ENCODE measurements at regions not wholly inside any gene's neighbourhood (a gene's known extent, or its start where the extent isn't known, plus 50 kb on each side); places are given as distances from the start of the nearest gene placed in this dataset.
A peak's percentile ranks its signal among the peaks of the same experiment; 100 is the strongest.
"Not testable (repeated sequence)": the region's sequence is repeated elsewhere in the genome, so short reads cannot be mapped to it uniquely, and the experiment has no call there.

DNA sequence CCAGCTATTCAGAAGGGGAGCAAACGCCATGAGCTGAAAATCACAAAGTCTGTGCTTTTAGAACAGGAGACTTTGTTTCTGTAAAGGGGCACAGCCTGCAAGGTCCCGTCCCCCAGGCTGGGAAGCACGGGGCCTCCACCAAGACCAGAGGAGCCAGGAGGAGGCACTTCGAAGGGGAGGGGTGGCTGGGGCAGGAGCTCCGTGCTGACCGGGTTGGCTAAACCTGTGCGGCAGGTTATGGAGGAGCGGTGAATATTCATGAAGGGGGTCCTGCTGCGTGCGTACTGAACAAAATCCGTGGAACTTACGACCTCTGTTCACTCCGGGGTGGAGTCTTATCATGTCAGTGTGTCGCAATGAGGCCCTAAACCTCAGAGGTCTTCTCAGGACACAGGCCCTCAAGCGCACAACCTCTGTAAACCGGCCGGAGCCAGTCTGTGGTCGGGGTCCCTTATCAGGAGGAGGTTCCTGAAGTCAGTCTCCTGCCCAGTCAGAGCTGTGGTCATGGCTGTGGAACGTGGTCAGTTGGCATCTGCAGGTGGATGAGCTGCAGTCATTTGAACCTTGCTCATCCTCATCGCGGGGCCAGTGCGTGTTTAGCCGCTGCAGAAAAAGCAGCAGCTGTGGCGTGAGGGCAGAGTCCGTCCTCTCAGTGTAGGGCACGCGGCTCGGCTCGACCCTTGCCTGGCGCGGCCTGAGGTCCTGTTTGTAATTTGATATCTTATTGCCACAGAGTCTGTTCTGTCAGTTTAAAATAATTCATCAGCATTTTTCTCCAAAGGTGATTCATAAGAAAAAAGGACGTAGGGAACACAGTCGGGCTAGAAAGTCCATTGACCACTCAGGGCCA is 5507.7 kb upstream of the TPTE start:
- not testable (repeated sequence) for DNase-seq, ATAC-seq

DNA sequence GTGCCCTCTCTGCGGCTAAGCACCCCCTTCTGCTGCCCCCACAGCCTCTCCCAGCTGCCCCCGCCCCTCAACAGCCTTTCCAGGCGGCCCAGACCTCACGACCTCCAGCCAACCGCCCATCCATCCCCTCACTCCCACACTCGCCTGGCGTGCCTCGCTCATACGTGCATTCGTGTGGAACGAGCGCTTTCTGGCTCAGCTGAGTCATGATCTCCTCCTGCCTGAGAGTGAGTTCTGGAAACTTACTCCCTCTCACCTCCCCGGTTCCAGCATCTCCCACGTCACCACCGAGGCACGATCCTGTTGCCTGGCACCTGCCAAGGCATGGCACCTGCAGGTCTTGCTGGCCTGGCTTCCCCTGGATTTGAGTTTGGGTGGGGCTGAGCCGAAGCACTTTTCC is 5506.2 kb upstream of the TPTE start:
- not testable (repeated sequence) for ATAC-seq, DNase-seq

DNA sequence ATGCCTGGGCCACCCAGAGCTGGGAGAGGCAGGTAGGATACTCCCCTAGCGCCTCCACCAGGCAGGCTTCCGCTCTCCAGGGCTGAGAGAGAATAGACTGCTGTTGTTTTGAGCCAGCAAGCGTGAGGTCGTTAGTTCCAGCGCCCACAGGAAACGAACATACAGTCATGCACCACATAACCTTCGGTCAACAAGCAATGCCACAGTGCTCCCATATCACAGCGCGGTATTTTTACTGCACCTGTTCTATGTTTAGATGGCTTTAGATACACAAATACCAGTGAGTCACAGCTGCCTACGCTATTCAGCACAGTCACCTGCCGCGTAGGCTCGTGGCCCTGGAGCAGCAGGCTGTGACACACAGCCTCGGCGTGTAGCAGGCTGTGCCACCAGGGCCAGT is 5502.3 kb upstream of the TPTE start:
- peak; percentile 88 for ATAC-seq
- not testable (repeated sequence) for DNase-seq

DNA sequence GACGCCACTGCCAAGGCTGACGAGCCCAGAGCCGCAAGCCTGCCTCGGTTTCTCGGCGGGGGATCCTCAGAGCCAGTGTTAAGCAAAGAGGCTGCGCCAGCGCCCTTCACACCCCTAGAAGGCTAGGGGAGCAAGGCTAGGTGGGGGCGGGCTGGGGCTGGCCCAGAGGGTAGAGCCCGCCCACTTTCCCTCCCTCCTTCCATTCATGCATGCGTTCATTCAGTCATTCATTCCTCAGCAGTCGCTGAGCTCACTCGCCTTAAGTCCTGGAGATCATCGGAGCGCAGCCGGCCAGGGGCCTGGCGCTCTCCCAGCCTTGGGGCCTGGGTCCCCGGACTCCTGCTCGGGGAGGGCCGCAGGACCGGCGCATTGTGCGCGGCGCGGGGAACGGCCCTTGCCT is 5499.6 kb upstream of the TPTE start:
- DNase-seq, result not testable (repeated sequence)
- ATAC-seq, result peak; percentile 26

DNA sequence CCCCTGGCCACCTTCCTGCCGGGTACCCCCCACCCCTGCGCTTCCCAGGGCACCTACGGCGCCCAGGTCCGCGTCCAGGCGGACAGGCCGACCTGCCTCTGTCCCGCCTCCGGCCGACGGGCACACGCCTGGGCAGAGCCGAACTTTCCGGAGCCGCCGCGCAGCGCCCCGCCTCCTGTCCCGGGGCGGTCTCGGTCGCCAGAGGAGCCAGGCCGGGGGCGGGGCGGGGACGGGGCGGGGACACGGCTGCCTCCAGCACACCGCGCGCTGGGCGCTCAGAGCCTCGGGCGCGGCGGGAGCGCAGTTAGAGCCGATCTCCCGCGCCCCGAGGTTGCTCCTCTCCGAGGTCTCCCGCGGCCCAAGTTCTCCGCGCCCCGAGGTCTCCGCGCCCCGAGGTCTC is 5499.1 kb upstream of the TPTE start:
- peak; percentile 41 for ATAC-seq

DNA sequence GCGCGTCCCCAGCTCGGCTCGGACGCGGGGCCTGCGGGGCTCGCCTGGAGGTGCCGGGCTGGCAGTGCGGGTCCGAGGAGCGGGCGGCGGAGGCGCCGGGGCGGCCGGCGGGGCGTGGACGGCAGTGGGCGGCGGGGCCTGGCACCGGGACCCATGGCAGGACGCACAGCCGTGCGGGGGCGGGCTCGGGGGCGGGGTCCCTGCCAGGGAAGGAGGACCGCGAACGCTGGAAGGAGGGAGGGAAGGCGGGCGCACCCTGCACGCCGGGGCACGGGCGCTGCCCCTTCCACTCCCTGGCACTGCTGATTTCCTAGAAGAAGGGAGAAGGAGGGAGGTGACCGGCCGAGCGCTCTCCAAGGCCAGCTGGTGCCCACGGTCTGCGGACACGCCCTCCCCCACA is 5498.6 kb upstream of the TPTE start:
- not testable (repeated sequence) for ATAC-seq, DNase-seq

More for the DNA sequence above, 5499.1 kb upstream of the TPTE start:
- not testable (repeated sequence) for DNase-seq

DNA sequence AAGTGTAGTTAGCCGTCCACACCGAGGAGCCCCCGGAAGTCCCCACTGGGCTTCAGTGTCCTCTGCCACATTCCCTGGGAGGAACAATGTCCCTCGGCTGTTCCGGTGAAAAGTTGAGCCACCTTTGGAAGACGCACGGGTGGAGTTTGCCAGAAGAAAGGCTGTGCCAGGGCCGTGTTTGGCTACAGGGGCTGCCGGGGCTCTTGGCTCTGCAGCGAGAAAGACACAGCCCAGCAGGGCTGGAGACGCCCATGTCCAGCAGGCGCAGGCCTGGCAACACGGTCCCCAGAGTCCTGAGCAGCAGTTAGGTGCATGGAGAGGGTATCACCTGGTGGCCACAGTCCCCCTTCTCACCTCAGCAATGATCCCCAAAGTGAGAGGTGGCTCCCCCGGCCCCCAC is 5486.2 kb upstream of the TPTE start:
- not testable (repeated sequence) for DNase-seq, ATAC-seq

DNA sequence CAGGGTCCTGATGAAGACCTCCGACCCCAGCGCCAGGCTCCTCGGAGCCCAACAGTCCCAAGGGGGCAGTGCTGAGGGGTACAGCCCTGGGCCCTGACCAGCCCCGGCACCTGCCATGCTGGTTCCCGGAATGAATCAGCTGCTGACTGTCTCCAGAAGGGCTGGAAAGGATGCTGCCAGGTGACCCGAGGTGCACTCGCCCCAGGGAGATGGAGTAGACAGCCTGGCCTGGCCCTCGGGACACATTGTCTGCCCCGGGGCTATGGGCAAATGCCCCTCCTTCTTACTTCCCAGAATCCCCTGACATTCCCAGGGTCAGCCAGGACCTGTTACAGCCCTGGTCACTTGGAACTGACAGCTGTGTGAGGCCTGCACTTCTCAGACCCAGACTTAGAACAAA is 5485.8 kb upstream of the TPTE start:
- ATAC-seq, DNase-seq: not testable (repeated sequence)

DNA sequence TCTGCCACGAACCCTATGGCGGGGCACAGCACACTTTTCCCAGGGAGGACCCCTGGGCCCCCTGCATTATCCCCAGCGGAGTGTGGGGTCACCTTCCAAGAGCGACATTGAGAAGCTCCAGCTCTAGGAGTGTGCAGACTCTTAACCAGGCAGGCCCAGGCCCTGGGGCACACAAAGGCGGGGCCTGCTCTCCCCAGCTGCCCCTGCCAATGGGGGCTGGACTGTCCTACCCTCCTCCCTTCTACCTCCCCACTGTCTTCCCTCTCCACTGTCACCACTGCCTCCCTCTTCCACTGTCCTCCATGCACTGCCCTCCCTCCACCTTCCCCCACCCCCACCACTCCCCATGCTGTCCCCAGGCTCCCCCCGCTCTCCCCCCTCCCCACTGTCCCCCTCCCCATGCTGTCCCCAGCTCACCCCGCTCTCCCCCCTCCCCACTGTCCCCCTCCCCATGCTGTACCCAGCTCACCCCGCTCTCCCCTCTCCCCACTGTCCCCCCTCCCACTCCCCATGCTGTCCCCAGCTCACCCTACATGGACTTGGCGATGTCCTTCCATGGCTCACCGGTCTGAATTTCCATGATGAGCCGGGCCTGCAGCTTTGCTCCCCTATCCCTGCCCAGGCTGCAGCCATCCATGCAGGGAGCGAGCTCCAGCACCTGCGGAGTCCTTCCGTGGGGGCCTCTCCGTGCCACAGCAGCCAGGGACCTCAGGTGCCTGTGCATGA is 5483.6 kb upstream of the TPTE start:
- not testable (repeated sequence) for DNase-seq, ATAC-seq

DNA sequence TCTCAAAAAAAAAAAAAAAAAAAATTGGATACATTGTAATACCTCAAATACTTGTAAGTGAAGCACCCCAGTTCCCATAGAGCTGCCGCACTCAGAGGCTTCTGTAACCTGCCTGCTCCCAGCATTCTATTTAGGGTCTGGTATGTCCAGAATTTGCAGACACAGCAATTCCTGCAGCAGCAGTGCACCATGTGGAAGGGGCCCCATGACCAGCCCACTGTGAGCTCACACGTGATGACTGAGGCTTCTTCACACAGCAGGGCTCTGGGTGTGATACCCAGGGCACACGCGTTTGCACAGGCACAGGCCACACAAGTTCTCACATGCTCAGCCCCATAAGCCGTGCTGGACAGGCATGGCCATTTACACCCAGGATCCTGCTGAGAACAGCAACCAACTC is 5481.5 kb upstream of the TPTE start:
- not testable (repeated sequence) for ATAC-seq, DNase-seq

DNA sequence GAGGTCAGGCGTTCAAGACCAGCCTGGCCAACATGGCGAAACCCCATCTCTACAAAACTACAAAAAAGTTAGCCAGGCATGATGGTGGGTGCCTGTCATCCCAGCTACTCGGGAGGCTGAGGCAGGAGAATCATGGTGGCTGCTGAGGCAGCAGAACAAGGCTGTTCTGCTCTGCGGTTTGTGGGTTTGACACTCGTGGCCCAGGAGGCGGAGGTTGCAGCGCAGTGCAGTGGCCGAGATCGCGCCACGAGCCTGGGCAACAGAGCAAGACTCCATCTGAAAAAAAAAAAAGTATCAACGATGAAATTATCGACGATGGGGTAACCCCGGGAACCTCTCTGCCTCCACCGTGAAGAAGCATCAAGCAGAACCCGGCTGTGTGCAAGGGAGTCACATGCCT is 5478.8 kb upstream of the TPTE start:
- not testable (repeated sequence) for ATAC-seq, DNase-seq

DNA sequence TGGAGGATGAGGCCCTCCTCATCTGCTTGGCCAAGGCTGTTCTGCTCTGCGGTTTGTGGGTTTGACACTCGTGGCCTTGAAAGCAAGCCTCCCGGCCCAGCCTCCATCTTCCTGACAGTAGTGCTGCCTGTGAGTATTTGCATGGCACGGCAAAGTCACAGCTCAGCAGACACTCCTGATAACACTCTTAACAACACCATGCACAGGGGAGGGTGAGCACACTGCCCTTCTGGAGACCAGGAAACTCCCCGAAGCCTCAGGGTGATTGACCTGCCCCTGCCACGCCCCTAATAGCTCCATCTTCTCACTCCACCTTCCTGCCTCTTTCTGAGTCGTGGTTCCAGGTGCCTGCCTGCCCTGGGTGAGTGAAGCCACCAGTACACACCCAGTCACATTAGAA is 5476.6 kb upstream of the TPTE start:
- ATAC-seq, result not testable (repeated sequence)

DNA sequence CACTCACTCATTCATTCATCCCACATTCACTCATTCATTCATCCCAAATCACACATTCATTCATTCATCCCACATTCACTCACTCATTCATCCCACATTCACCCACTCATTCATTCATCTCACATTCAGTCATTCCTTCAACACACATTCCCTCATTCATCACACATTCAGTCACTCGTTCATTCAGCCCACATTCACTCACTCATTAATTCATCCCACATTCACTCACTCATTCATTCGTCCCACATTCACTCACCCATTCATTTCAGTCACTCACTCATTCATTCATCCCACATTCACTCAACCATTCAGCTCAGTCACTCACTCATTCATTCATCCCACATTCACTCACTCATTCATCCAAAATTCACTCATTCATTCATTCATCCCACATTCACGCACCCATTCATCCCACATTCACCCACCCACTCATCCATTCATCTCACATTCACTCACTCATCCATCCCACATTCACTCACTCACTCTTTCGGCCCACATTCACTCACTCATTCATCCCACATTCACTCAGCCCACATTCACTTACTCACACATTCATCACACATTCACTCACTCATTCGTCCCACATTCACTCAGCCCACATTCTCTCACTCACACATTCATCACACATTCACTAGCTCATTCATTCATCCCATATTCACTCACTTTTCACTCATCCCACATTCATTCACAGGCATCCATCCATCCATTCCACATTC is 5469.9 kb upstream of the TPTE start:
- not testable (repeated sequence) for ATAC-seq, DNase-seq

More for the DNA sequence above, 5476.6 kb upstream of the TPTE start:
- DNase-seq, result not testable (repeated sequence)

DNA sequence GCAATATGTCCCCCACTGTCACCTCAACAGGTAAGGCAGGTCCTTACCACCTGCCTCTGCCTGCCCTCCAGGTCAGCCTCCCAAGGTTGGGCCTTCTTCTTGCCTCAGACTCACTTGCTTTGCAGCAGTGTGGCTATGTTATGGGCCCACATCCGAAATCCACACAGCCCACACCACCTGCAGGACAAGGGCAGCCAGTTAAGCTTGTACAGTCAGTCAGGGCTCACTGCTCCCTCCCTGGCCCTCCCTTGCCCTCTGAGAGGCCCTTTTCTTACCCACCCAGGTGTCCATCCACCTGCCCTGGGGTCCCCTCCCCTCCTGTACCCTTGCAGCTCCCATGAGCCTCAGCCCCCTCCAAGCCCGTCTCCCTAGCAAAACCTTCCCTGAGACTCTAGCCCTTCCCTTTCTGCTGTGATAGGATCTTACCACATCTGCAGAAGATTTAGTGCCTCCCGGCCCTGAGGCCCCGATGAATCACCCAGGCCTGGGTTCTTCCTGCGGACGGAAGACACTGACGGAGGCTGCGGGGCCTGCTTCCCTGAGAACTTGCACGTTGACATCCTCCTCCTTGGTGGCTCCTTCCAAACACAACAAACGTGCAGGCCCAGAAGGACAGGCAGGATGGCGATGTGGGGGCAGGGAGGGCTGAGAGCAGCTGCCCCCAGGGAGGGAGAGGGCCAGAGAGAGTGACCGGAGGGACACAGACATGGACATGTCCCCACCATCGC is 5466.2 kb upstream of the TPTE start:
- ATAC-seq, result peak; percentile 5
- DNase-seq, result not testable (repeated sequence)

DNA sequence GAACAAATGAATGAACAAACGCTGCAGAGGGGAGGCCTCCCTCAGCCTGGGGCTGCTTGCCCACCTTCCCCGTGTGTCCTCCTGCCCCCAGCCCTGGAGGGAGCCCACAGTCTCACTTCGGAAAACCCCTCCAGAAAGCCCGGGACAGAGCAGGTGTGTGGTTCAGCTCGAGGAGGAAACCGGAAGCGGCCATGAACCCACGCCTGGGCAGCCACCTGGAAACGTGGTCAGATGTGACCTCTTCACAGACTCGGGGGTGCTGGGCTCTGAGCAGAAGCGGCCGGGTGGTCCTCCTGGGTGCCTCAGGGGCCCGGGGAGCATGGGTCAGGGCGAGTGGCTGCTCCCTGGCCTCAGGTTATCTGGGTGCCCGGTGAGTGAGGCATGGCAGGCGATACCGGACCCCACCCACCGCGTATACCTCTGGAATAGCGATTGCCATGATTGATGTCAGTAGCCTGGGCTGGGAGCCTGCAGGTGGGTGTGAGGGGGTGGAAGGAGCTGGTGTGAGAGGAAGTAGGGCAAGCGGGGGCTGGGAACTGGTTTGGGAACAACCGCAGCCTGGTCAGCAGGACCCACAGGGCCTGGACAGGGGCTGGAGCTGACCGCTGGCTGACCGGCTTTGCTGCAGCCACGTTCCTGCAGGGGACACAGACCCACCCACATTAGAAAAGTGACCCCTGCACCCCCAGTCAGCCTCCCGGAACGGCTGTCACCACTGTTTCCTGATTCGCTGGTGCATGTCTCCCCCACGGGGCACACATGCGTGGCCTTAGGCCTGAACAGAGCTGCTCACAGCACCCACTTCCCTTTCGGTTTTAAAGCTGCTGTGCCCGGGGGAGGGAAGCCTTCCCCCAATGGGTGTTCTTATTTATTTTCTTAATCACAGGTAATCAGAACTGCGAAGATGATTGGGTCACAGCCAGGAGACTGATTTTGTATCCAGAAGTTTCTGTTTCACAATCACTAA is 5465.1 kb upstream of the TPTE start:
- peak; percentile 62 for ATAC-seq
- DNase-seq, result not testable (repeated sequence)

DNA sequence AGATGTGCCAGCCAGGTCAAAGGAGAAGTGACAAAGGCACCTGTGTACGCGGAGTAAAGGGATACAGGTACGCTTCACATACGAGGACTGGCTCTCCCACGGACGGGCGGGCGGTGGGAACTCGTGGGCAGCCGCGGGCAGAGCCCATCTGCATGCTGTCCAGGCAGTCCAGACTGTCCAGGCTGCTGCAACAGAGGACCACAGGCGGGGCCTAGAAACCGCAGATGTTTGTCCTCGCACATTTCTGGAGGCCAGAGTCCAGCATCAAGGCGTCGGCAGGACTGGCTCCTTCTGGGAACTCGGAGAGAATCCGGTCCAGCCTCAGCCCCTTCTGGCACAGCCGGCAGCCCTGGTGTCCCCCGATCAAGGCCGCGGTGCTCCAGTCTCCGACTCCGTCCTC is 5464.3 kb upstream of the TPTE start:
- not testable (repeated sequence) for DNase-seq, ATAC-seq

DNA sequence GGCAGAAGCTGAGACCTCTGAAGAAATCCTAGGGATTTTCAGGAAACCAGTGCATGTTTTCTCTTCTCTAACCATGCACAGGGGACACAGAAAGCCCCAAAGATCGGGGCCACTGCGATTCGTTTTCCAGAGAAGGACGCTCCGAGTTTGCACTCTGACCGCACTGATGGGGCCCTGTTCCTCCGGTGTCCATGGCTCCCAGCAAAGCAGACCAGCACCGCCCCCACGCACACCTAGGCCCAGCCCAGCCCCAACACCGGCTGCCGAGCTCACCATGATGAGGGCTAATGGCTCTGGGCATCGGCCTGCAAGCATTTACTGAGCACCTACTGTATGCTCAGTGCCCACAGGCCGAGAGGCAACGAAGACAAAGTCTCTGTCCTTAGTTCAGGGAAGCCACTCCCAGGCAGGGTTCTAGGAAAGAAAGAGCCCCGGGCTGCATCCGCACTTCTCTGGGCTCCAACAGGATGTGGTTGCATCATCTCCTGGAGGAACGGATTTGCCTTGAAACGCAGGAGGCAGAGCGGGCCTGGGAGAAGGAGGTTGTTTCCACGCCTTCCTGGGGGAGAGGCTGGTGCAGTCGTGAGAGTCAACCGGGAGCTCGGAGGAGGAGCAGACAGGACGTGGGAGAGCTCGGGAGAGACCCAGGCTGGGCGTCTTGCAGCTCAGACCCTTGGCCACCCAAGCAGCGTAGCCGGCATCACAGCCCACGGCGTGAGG is 5460.9 kb upstream of the TPTE start:
- ATAC-seq, DNase-seq: not testable (repeated sequence)

DNA sequence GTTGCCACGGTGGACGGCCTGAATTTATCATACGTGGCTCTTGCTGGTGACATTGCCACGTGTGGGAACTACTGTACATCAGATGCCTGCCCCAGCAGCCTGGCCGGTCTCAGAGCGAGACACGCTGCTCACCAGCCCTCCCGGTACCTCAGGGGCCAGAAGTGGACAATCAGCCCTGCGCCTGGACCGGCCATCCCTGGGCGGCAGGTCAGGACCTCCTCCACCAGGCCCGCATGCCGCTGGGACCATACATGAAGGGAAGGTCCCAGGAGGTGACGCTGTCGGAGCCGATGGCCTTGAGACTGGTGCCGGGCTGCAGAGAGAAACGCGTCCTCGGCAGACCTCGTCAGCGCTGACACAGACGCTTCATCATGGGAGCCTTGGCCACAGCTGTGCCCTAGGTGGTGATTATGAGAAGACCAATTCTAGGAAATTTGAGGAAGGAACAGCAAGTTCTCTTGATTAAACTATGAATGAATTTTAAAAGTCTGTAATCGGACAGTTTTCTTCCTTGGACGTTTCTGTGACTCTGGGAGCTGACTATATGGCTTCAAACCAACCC is 5456.7 kb upstream of the TPTE start:
- not testable (repeated sequence) for ATAC-seq
- peak; percentile 1 for DNase-seq
